Naive thymus-derived CD4-positive, alpha-beta T cell (primary cell): ENCODE measurements at regions not wholly inside any gene's neighbourhood (a gene's known extent, or its start where the extent isn't known, plus 50 kb on each side); places are given as distances from the start of the nearest gene placed in this dataset.
"Not testable (repeated sequence)": the region's sequence is repeated elsewhere in the genome, so short reads cannot be mapped to it uniquely, and the experiment has no call there.

ENCODE experiments used
- ATAC-seq: fragments of 150-1000 bp; cut with Tn5 transposase; 2 replicates; pipeline ENCODE4 v1.10.0; 2021; ENCODE audit warnings: mild to moderate bottlenecking, moderate library complexity
- CTCF ChIA-PET: fragments of 350-600 bp; sonication (Branson Sonifier 250); formaldehyde crosslinking; loops from one replicate; lab custom pipeline; 2021; ENCODE audit warnings: antibody characterized with exemption; lab: Charles Lee
- POLR2A ChIA-PET: fragments of 350-600 bp; sonication (Branson Sonifier 250); formaldehyde crosslinking; loops from one replicate; lab custom pipeline; 2021; ENCODE audit warnings: antibody characterized with exemption, inconsistent platforms; lab: Charles Lee
- DNase-seq, 9 donors: peaks; one replicate each; pipeline versions ENCODE4 v3.0.0 to v3.0.0-alpha.2; 2020 to 2022; ENCODE audit warnings: mixed read lengths in 1 of 9
- H3K27ac ChIP-seq: one replicate; pipeline ENCODE4 v1.7.0; 2013; ENCODE audit warnings: mild to moderate bottlenecking, low read depth, low read length, moderate library complexity
- H3K27me3 ChIP-seq, 2 donors: one replicate each; pipeline ENCODE4 v1.7.0; 2013; ENCODE audit warnings: low read length in 2 of 2, mild to moderate bottlenecking in 2 of 2, moderate library complexity in 2 of 2; ENCODE audit not compliant: control insufficient read depth in 2 of 2, insufficient read depth in 2 of 2
- H3K36me3 ChIP-seq, 3 experiments: 1 replicate in 2 of 3; 2 replicates in 1 of 3; pipeline ENCODE4 v1.7.0; 2013; ENCODE audit warnings: low read length in 3 of 3, mild to moderate bottlenecking in 3 of 3, moderate library complexity in 1 of 3; ENCODE audit not compliant: insufficient read depth in 3 of 3, control insufficient read depth in 2 of 3
- H3K4me1 ChIP-seq, 2 donors: one replicate each; pipeline ENCODE4 v1.7.0; 2013; ENCODE audit warnings: low read length in 2 of 2, mild to moderate bottlenecking in 2 of 2, moderate library complexity in 1 of 2; ENCODE audit not compliant: control insufficient read depth in 2 of 2, insufficient read depth in 2 of 2
- H3K4me3 ChIP-seq: 2 replicates; pipeline ENCODE4 v1.7.0; 2013; ENCODE audit warnings: mild to moderate bottlenecking, low read length
- H3K9me3 ChIP-seq, 3 experiments: 1 replicate in 2 of 3; 2 replicates in 1 of 3; pipeline ENCODE4 v1.7.0; 2013; ENCODE audit warnings: low read length in 3 of 3; ENCODE audit not compliant: control insufficient read depth in 2 of 3
- H3K27ac Mint-ChIP-seq, 9 donors: one replicate each; pipeline ENCODE4 v1.8.0; 2020 to 2022; ENCODE audit warnings: mixed read lengths in 9 of 9, mild to moderate bottlenecking in 8 of 9, moderate library complexity in 5 of 9, inconsistent platforms in 2 of 9
- H3K27me3 Mint-ChIP-seq, 5 donors: one replicate each; pipeline ENCODE4 v1.8.0; 2021 to 2022; ENCODE audit warnings: mixed read lengths in 5 of 5, mild to moderate bottlenecking in 1 of 5
- H3K36me3 Mint-ChIP-seq, 5 donors: one replicate each; pipeline ENCODE4 v1.8.0; 2020 to 2022; ENCODE audit warnings: mixed read lengths in 5 of 5, mild to moderate bottlenecking in 3 of 5, inconsistent platforms in 1 of 5
- H3K4me1 Mint-ChIP-seq, 7 donors: one replicate each; pipeline ENCODE4 v1.8.0; 2020 to 2022; ENCODE audit warnings: mixed read lengths in 7 of 7, mild to moderate bottlenecking in 3 of 7, inconsistent platforms in 1 of 7
- H3K4me3 Mint-ChIP-seq, 10 donors: one replicate each; pipeline ENCODE4 v1.8.0; 2020 to 2022; ENCODE audit warnings: mild to moderate bottlenecking in 10 of 10, mixed read lengths in 10 of 10, moderate library complexity in 6 of 10, inconsistent platforms in 2 of 10
- H3K9me3 Mint-ChIP-seq, 11 donors: one replicate each; pipeline ENCODE4 v1.8.0; 2020 to 2022; ENCODE audit warnings: mixed read lengths in 11 of 11, mild to moderate bottlenecking in 4 of 11, inconsistent platforms in 1 of 11, moderate library complexity in 1 of 11
- intact Hi-C, 2 donors: fragments of 100-400 bp; cut with micrococcal nuclease; formaldehyde crosslinking; loops; one replicate each; pipeline ENCODE4 v1.15.1; 2023

DNA sequence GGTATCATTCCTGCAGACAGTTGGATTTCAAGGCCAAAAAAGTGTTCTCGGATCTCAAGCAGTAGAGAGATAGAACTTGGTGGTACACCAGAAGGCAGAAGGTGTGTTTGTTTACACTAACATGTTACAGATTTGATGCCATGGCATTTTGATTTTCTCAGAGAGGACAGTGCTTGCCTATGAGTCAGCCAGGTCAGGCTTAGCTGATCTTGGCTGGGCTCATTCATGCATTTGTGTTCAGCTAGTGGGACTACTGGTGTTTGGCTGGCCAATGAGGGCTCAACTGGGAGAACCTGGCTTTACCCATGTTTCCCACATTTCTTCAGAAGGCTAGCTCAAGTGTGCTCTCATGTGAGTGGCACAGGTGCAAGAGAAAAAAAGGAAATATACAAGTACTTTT lies 162.0 kb downstream of the C1D start:
- Histone ChIP-seq H3K4me1 (no peaks in the 10 kb centered on the region), H3K4me3 (no peak overlapping the region), H3K27ac (no peak overlapping the region), H3K9me3 (no peaks in the 10 kb centered on the region), H3K27me3 (no peaks in the 10 kb centered on the region), H3K36me3 (no peaks in the 10 kb centered on the region)
- Mint-ChIP-seq H3K27ac (no peak overlapping the region), H3K4me1 (no peaks in the 10 kb centered on the region), H3K27me3 (peaks cover 6 to 24% (median 18%) of the 10 kb centered on the region in 5 donors), H3K9me3 (peaks cover 0 to 7% (median 0%) of the 10 kb centered on the region in 11 donors), H3K36me3 (no peaks in the 10 kb centered on the region), H3K4me3 (no peak overlapping the region)
- POLR2A ChIA-PET: no interaction called here
- ATAC-seq (no peak), DNase-seq (no peak)
- CTCF ChIA-PET: no interaction called here
- intact Hi-C loops: no loop called here

DNA sequence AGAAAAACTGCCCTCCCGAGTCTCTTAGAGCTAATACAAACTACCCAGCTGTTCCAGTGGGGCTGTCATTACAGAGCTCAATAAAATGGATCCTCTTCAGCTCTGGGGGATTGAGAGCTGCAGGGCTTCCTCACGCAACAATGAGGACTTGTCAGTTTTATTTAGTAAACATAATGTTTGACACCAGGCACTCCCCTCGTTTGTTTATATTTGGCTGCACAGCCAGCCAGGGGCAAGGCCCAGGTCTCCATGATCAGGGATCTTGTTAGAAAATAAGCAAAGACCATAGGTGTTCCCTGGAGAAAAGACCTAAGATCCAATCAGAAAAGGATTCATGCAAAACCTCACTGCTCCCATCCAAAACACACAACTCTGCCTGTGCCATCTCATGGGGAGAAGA lies 158.2 kb downstream of the C1D start:
- peaks cover 0 to 6% (median 0%) of the 10 kb centered on the region in 11 donors for H3K9me3 Mint-ChIP-seq
- POLR2A ChIA-PET: no interaction called here
- Histone ChIP-seq H3K27ac (no peak overlapping the region), H3K9me3 (no peaks in the 10 kb centered on the region), H3K36me3 (no peaks in the 10 kb centered on the region), H3K27me3 (no peaks in the 10 kb centered on the region), H3K4me1 (no peaks in the 10 kb centered on the region), H3K4me3 (no peak overlapping the region)
- CTCF ChIA-PET: interaction anchor here (0.7 kb wide), 1 partner anchor 1213 kb away, joined by 3 read pairs; no protein-coding TSS in a partner anchor
- no peak overlapping the region for H3K4me3 Mint-ChIP-seq
- no peak overlapping the region for H3K27ac Mint-ChIP-seq
- no peaks in the 10 kb centered on the region for H3K36me3 Mint-ChIP-seq
- H3K27me3 Mint-ChIP-seq: peaks cover 0 to 10% (median 6%) of the 10 kb centered on the region in 5 donors
- intact Hi-C loops: no loop called here
- no peak for ATAC-seq
- H3K4me1 Mint-ChIP-seq: peaks cover 0 to 2% (median 0%) of the 10 kb centered on the region in 7 donors
- no peak for DNase-seq

DNA sequence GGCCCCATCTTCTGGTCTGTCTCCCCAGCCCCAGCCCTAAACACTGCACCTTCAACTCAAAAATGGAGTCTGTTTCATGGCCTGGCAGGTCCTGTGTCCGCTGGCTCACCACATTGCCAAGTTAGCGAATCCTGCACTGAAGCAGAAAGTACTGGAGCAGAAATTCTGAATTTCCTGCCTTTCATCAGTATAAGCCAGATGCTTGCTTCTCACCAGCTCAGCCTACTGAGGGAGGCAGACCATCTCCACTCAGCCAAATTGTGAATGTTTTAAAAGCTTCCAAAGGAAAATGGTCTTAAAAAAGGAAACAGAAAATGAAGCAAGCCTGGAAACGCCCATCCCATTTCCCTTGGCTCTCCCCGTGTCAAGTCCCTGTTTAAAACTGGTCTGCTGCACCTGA lies 157.8 kb downstream of the C1D start:
- Mint-ChIP-seq H3K4me3 (no peak overlapping the region), H3K4me1 (peaks cover 0 to 2% (median 0%) of the 10 kb centered on the region in 7 donors), H3K27me3 (peaks cover 0 to 10% (median 6%) of the 10 kb centered on the region in 5 donors), H3K9me3 (peaks cover 0 to 6% (median 0%) of the 10 kb centered on the region in 11 donors), H3K36me3 (no peaks in the 10 kb centered on the region), H3K27ac (no peak overlapping the region)
- POLR2A ChIA-PET: no interaction called here
- intact Hi-C loops: no loop called here
- no peak for DNase-seq
- Histone ChIP-seq H3K27me3 (no peaks in the 10 kb centered on the region), H3K4me1 (no peaks in the 10 kb centered on the region), H3K27ac (no peak overlapping the region), H3K36me3 (no peaks in the 10 kb centered on the region), H3K4me3 (no peak overlapping the region), H3K9me3 (no peaks in the 10 kb centered on the region)
- CTCF ChIA-PET: no interaction called here
- ATAC-seq: no peak

DNA sequence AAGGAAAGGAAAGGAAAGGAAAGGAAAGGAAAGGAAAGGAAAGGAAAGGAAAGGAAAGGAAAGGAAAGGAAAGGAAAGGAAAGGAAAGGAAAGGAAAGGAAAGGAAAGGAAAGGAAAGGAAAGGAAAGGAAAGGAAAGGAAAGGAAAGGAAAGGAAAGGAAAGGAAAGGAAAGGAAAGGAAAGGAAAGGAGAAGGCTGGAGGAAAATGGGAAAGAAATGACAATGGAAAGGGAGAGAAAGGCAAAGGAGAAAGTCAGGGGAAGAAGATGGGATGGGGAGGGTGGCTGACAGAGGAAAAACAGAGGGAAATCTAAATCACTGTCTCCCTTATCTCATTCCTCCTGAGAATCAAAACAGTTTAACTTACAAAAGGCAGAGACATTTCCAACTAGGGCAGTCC lies 156.3 kb downstream of the C1D start:
- POLR2A ChIA-PET, CTCF ChIA-PET, H3K27me3 ChIP-seq, H3K4me3 Mint-ChIP-seq, H3K4me1 Mint-ChIP-seq, H3K9me3 ChIP-seq, H3K27me3 Mint-ChIP-seq, H3K27ac Mint-ChIP-seq, H3K4me3 ChIP-seq, DNase-seq, intact Hi-C loops, ATAC-seq, H3K27ac ChIP-seq, H3K36me3 Mint-ChIP-seq, H3K36me3 ChIP-seq, H3K4me1 ChIP-seq, H3K9me3 Mint-ChIP-seq: not testable (repeated sequence)

DNA sequence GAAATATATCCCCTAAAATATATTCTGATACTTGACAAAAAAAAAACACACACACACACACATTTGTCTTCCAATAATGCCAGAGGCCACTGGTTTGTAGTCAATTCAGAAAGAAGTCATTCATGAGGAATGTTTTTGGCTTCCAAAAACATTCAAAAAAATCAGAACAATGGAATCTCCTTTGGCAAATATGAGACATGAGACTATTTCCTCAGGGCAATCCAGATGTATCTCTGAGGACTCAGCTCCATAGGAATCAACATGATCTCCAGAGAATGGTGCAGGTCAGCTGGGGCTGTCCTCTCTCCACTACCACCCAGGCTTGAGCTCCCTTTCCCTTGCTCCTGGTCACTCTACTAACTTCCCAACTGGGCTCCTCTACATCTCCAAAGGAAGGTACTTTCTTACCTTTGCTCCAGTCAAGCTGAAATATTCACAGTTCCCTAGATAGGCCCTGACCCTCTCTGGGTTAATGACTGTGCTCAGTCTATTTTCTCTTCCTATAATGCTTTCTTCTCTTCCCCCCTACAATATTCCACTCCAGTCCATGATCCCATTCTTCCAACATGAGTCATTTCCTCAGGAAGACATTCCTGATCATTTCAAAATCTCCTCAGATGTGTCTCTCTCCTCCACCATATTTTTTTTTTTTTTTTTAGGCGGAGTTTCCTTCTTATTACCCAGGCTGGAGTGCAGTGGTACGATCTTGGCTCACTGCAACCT lies 145.3 kb downstream of the C1D start:
- POLR2A ChIA-PET: no interaction called here
- CTCF ChIA-PET: no interaction called here
- Histone ChIP-seq H3K4me3 (no peak overlapping the region), H3K27ac (no peak overlapping the region), H3K27me3 (no peaks in the 10 kb centered on the region), H3K4me1 (no peaks in the 10 kb centered on the region), H3K36me3 (no peaks in the 10 kb centered on the region), H3K9me3 (no peaks in the 10 kb centered on the region)
- Mint-ChIP-seq H3K9me3 (peaks cover 0 to 7% (median 0%) of the 10 kb centered on the region in 11 donors), H3K4me1 (no peaks in the 10 kb centered on the region), H3K4me3 (no peak overlapping the region), H3K27me3 (peaks cover 0 to 25% (median 14%) of the 10 kb centered on the region in 5 donors), H3K27ac (peak overlapping the region in 1 of 9 donors; percentile 41), H3K36me3 (no peaks in the 10 kb centered on the region)
- DNase-seq: no peak
- ATAC-seq: no peak
- intact Hi-C loops: no loop called here

GRCh38 chr2:67918471-67918870 lies 144.3 kb downstream of the C1D start:
- Histone ChIP-seq H3K4me3 (no peak overlapping the region), H3K27me3 (no peaks in the 10 kb centered on the region), H3K36me3 (no peaks in the 10 kb centered on the region), H3K4me1 (no peaks in the 10 kb centered on the region), H3K9me3 (no peaks in the 10 kb centered on the region), H3K27ac (no peak overlapping the region)
- DNase-seq (no peak), ATAC-seq (no peak)
- intact Hi-C loops: no loop called here
- Mint-ChIP-seq H3K36me3 (no peaks in the 10 kb centered on the region), H3K9me3 (peaks cover 0 to 7% (median 0%) of the 10 kb centered on the region in 11 donors), H3K27me3 (peaks cover 0 to 26% (median 12%) of the 10 kb centered on the region in 5 donors), H3K4me3 (no peak overlapping the region), H3K27ac (no peak overlapping the region), H3K4me1 (no peaks in the 10 kb centered on the region)
- ChIA-PET CTCF (no interaction called here), POLR2A (no interaction called here)

- ATAC-seq (no peak), DNase-seq (no peak)
- peaks cover 0 to 7% (median 0%) of the 10 kb centered on the region in 11 donors for H3K9me3 Mint-ChIP-seq
- Histone ChIP-seq H3K36me3 (no peaks in the 10 kb centered on the region), H3K4me1 (no peaks in the 10 kb centered on the region), H3K9me3 (no peaks in the 10 kb centered on the region), H3K27ac (no peak overlapping the region), H3K27me3 (no peaks in the 10 kb centered on the region), H3K4me3 (no peak overlapping the region)
- H3K27ac Mint-ChIP-seq: no peak overlapping the region
- H3K4me1 Mint-ChIP-seq: no peaks in the 10 kb centered on the region
- no peak overlapping the region for H3K4me3 Mint-ChIP-seq
- POLR2A ChIA-PET: no interaction called here
- no peaks in the 10 kb centered on the region for H3K36me3 Mint-ChIP-seq
- intact Hi-C loops: no loop called here
- peaks cover 0 to 36% (median 14%) of the 10 kb centered on the region in 5 donors for H3K27me3 Mint-ChIP-seq
- CTCF ChIA-PET: no interaction called here
These were observed 143.3 kb downstream of the C1D start for GRCh38 chr2:67919490-67919889.
